NCI-H128 (cell line): ENCODE measurements at regions not wholly inside any gene's neighbourhood (a gene's known extent, or its start where the extent isn't known, plus 50 kb on each side); places are given as distances from the start of the nearest gene placed in this dataset.

Source experiments
- DNase-seq: peaks from one replicate; lab custom pipeline; 2025; ENCODE audit not compliant: unreplicated experiment; lab: John Stamatoyannopoulos, UW

DNA sequence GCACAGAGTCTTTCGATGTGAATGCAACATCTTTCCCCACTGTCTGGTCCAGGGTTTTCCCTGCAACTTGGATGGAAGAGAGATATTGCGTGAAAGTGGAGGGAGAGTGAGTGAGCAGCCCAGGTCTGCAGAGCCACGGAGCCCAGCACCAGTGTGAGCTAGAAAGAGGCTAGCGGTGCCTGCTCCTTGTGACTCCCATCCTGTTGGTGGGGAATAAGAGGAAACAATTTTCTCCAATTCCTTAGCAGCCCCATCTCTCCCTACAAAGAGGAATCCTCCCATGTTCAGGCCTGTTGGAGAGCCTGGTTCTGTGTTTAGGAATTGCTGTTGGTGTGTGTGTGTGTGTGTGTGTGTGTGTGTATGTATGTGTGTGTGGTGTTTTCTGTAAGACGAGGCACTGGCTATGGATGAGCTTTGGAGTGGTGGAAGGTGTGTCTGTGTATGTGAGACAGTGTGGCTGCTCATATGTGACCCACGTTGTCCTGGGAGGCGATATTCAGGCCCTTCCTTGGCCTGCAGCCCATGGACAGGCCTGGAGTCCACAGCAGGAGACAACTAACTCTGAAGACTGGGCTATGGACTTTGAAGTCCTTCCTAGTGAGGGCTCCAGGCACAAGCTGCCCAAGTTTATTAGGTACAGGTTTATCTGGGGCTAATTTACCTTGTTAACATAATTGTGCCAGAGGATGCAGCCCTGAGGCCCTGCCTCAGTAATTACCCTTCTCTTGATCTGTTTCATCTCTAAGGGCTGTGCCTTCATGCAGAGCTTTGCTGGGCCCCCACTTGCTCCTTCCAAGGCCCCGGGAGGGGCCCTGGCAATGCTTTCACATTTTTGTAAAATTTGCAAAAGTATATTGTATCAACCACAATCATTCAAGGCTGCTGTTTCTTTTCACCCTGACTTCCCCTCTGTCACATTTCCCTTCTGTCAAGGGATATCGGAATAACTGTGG is 88.6 kb upstream of the HAAO start:
- no peak for DNase-seq

DNA sequence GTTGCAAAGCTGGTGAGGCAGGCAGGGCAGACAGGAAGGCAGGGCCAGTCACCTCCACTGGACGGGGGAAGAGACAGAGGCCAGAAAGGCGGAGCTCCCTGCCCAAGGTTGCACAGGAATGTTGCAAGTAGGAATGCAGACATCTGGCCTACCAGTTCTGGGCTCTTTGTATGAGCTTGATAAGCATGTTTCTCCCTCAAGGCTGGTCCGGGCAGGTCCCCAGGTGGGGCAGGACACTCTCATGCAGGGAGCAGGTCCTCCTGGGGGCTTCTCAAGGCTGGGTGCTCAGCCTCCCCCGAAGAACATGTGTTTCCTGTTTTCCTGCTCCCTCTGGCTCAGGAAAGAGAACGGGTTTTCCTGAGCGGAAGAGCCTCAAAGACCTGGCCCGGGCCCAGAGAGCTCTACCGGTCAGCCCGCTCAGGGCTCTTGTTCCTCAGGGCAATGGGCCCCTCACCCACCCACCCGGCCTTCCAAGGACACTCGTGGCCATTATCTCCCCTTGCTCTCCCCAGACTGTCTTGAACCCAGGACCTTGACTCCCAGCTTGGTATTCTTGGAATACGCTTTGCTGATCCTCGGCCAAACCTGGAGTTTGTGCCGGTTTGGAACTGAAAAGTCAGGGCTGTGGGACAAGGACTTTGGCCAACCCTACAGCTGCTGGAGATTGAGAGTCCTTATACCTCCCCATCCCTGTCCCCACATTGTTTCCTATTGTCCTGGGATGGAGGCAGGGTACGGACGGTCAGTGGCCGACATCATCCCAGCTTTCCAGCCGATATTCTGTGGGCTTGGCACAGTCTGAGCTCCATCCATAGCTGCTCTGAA is 87.7 kb upstream of the HAAO start:
- DNase-seq: no peak

DNA sequence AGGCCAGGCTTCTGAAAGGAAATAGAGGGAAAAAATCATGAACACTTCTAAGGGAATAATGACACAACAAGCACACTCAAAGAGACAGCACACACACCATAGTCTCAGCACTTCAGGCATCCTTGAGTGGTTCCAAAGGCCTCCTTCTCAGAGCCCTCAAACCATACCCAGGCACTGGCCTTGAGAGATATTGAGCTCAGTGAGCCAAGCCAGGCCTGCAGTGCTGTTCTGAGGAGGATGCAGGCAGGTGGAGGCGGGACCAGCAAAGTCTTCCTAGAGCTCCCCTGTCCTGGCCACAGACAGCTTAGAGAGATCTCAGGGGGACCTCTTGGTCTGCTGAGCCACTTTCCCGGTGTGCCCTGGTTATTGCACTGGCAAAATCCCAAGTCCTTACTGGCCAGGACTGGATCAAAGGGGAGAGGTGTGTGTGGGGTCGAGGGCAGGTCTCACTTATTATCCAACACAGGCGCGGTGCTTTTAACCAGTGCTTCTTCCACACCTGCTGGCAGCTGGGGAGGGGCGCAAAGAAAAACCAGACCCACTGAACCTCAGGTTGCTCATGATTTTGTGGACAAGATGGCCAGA is 86.8 kb upstream of the HAAO start:
- DNase-seq: no peak

DNA sequence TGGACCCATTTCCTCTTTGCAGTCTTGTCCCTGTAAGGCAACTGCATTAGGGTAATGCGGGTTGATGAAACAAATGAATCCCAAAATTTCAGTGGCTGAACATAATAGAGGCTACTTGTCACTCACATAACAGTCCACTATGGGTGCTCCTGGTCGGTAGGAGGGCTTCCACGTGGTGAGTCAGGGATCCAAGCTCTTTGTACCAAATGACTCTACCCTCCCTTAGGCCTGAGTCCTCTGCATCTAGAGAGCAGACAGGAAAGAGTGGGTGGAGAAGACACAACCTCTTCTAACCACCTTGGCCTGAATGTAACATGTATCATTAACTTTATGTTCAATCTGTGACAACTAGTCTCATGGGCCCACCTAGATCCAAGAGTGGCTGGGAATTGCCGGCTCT is 86.2 kb upstream of the HAAO start:
- no peak for DNase-seq

DNA sequence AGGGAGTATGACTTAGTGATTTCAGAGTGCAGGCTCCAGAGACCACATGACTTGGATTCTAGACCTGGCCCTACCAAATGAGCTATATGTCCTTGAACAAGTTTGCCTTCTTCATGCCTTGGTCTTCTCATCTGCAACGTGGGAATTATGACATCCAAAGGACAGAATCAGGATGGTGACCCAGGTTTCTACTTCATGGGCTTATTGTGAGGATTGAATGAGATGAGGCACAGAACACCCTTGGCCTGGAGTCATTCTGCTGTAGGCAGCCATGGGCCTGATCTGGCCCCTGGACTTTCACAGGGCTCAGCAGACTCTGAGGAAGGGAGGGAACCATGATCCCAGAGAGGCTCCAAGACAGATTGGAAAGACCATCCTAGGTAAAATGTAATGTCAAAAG is 85.6 kb upstream of the HAAO start:
- no peak for DNase-seq

DNA sequence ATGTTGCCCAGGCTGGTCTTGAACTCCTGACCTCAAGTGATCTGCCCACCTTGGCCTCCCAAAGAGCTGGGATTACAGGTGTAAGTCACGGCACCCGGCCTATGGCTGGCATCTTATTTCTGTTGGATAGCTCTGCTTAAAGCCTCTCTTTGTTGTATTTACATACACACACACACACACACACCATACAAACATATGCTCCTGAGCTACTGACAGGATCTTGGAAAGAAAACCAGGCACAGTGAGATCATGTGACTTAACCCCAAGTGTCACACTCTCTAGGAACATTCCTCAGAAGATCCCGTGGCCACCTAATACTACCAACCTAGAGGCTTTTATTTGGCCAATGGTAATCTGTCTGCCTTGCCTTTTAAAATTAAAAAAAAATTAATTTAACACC is 85.1 kb upstream of the HAAO start:
- no peak for DNase-seq

DNA sequence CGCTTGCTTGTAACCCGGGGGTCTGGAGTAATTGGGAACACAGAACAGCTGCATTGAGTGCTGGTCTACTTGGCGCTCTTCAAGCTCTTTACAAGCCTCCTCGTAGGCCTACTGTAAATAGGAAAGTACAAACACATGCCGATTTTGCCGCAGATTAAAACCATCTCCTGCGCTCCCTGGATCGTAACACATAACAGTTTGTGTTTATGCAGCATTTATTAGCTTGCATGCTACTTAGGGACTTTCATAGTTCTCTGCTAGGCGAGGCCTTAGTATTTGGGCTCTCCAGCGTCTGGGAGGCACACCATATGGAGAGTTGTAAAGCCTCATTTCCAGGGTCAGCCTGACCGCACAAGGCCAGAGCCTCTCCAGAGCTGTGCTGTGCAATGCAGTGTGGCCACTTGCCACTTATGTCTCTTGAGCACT is 84.0 kb upstream of the HAAO start:
- no peak for DNase-seq

DNA sequence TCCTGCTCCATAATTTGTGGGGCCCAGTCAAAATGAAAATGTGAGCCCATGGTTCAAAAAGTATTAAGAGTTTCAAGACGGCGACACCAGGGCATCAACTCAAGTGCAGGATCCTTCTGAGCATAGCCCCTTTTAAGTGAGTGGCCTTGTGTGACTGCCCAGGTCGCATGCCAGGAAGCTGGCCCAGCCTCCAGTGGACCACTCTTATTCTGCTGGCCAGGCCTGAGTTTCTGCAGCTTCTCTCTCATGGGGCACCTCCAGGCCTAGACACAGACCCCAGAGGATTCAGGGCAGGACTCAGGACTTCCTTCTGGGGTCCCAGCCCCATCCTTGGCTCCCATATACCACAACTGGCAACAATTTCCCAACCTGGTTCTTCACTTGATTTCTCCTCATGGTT is 83.5 kb upstream of the HAAO start:
- DNase-seq: no peak

DNA sequence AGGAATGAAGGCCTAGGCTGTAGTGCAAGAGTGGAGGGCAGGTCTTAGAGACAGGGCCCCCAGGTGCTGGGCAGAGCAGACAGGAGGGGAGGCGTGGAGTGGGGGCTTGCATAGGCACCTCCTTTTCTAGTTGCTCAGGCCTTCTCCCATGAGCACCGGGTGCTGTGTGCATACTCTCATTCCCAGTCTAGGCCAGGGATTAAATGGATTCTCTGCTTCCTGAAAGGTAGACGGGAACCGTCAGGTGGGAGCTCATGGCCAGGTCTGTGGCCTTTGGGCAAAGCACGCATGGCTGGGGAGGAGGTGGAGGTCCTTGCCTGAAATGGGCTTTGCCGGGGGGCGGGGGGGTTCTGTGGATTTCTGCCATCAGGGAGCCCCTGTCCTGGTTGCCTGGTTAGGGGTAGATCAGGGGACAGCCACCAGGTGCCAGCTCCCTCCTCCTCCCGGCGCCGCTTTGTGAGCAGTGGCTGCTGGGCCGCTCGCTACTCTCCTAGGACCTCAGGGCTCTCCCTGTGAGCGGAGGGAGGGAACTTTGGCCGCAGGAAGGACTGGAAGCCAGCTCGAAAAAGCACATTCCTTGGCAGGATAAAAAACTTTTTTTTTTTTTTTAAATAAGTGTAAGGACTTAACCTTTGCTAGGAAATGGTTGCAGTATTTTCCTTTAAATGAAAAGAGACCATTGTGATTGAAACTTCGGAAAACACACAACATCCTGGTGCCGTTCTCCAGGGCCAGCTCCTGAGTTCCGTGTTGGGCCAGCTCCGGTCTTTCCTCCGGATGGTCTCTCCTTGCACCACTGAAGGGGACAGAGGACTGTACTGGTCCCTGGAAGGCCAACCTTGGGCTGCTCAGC is 82.8 kb upstream of the HAAO start:
- no peak for DNase-seq

DNA sequence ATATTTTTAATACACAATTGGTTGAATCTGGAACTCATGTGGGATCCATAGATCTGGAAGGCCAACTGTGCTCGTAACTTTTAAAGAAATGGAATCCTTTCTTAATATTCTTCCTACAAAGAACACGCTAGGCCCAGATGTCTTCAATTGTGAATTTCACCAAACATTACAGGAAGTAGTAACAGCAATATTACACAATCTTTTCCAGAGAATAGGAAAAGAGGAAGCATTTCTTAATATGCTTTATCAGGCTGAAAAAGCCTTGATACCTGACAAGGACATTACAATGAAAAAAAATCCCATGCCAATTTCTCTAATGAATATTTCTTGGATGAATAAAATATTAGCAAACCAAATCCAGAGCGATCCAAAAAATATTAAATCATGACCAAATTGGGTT is 80.3 kb upstream of the HAAO start:
- no peak for DNase-seq

DNA sequence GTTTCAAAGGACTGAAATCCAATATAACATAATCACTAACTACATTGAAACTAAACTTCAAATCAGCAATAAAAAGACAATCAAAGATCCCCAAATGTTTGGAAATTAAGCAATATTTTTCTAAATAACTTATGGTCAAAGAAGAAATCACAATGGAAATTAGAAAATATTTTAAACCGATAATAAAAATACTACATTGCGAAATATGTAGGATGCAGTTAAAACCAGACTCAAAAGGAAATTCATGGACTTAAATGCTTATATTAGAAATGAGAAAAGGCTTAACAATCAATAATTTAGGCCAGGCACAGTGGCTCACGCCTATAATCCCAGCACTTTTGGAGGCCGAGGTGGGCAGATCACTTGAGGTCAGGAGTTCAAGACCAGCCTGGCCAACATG is 79.0 kb upstream of the HAAO start:
- DNase-seq: no peak

DNA sequence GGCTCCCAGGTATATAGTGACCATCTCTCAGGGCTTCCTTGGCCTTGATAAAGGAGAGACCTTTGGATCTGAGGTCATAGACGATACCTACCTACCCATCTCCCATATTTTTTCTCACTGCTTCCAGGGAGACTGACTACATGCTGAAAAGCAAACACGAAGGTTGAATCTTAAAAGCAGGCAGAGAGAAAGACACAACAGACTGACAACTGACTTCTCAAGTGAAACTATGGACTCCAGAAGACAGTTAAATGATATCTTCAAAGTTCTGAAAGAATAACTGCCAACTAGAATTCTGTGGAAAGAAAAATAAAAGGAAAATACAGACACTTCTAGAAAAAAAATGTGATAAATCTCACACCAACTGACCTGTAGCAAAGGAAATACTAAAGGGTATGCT is 76.5 kb upstream of the HAAO start:
- DNase-seq: no peak

DNA sequence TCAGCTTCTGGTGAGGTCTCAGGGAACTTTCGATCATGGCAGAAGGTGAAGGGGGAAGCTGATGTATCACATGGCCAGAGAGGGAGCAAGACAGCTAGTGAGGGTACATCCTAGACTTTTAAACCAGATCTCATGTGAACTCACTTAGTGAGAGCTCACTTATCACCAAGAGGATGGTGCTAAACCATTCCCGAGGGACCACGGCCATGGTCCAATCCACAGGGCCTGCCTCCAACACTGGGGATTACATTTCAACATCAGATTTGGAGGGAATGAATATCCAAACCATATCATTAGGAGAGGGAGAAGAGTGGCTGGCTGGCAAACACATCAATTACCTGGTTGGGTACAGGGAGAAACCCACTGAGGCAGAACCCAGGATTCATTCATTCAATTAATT is 75.7 kb upstream of the HAAO start:
- DNase-seq: no peak

DNA sequence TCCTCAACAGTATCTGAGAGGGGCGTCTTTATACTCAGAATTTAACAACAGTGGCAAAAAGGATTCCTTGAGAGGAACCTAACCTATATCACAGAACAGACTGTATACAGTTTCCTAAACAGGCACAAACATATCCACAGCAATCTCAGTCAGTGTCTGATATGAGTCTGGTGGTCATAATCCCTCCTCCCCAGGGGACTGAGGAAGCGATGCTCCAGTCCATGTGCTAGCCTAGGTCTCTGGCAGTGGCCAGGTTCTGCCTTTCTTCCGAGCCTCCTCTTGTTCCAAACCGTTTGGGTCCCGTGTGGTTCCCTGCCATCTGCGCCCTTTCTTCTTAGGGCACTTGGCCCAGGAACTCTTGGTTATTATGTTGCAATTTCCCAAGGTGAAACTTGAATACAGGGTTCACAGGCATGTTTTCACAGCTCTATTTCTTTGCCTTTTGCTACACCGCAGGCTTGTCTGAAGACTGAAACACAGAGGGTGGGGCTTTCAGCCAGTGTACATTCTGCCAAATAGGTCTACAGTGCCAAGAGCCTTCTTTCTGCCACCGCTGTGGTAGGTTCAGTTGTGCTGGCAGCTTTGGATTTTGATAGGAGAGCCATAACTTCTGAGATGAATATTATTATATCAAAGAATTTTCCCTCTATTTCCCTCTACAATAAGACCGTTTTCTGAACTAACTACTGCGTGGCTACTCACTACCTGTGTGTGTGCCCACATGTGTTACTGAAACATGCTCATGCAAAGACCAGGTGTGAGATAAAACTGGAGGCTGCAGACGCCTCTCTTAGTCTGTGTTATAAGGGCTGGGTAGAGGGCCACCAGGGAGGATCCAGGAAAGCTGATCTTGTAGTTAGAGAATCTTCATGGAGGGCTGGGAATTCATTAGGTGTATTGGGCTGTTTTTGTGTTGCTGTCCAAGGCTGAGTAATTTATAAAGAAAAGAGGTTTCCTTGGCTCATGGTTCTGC is 75.0 kb upstream of the HAAO start:
- no peak for DNase-seq

DNA sequence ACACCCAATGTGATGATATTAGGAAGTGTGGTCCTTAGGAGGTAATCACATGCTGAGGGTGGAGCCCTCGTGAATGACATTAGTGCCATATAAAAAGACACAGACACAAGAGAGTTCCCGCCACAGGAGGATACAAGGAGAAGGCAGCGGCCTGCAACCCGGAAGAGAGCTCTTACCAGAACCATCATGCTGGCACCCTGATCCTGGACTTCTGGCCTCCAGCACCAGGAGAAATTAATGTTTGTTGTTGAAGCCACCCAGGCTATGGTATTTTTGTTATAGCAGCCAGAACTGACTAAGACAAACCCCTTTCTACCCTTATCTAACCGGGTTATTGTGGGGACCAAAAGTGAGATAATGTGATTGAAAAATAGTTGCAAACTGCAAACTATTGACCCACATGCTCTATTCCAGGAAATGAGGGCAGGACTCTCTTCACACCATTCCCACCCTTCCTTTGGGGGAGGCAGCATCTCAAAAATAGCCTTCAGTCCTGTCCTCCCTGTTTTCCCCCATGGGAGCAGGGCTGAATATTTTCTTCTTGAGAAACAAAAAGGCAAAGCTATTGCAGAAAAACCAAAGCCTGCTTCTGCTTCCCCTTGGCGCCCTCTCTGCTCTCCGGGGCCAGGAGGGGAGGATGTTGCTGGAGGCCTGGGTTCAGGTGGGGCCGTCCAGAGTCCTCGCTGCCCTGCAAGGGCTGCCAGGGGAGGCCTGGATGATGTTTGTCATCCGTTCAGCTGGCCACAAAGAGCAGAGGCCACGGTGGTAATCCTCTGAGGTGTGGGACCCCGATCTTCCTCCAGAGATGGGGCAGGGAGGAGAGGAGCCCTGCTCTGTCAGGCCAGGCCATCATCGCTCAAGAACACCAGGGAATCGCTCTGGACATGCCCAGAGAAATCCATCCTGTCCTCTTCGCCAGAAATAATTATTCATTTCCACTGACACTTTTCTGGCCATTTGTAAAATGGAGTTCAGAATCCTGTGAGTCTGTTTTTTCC is 73.8 kb upstream of the HAAO start:
- DNase-seq: no peak

DNA sequence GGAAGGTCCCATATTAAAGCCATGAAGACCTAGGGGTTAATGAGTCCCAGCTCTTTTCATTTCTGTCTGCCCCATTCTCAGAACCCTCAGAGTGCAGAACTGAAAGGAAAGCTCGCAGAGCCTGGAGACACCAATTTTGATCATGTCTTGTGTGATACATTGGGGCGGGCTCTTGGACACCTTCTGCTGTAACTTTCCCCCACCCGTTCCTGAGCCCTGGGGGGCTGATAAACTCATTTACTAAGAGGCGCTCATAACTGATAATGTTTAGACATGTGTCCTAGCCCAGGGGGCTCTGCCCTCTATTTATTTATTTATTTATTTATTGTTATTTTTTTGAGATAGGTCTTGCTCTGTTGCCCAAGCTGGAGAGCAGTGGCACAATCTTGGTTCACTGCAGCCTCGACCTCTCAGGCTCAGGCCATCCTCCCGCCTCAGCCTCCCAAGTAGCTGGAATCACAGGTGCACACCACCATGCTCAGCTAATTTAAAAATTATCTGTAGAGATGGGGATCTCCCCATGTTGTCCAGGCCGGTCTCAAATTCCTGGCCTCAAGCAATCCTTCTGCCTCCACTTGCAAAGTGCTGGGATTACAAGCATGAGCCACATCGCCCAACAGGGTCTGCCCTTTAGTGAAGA is 72.4 kb upstream of the HAAO start:
- DNase-seq: no peak

DNA sequence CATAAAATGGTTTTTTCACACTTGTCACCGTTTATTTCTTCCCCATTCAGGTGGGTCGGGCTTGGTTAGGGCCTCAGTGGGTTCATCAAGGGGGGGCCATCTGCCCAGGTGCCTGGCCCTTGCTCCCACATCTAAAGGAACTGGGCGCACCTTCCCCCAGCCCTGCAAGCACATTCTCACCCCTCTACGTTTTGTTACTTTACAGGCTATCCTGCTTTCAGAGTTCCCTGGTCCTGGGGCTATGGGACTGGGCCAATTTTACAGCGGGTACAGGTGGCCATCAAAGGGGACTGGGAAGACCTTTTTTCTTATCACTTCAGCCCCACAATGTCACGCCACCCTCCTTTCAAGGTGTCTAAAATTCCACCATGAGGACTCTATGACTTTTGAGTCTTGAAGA is 71.8 kb upstream of the HAAO start:
- no peak for DNase-seq

DNA sequence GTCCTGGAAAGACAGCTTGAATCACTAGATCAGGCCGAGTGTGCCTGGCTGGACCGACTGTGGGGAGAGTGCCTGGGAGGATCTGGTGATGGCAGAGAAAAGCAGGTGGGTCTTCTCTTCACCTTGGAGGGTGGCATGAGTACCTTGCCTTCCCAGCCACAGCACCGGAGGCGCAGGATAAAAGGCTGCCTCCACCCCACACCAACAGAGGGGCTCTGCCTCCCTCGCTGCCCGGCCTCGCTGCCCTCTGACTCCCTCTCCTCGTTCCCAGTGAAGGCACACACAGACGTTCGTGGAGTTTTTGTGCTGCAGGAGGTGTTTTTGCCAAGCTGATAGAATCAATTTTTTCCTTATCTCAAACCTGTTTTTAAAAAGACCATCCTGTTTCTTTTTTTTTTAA is 71.4 kb upstream of the HAAO start:
- no peak for DNase-seq
